ENCODE measurements at regions not wholly inside any gene's neighbourhood (a gene's known extent, or its start where the extent isn't known, plus 50 kb on each side); places are given as distances from the start of the nearest gene placed in this dataset.

DNA sequence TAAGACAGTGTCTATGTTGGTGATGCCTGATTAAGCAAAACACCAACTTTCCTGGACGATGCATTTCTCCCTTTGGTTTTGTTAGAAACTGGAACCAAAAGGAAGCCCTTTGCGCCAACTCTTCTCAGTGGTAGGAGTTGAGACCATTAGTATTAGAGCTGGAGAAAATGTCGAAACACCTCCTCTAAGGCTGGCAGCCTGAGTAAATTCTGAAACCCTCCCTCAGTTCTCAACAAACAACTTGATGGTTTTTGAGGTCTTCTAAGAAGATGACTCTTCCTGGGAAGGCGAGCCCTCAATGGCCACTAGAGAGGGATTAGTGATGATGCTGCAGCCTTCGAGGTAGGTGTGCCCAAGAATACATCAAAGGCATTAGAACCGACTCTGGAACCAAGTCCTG is 78.4 kb upstream of the CCN6 start:
- no peak overlapping the region for H4K91ac ChIP-seq (ENCODE audit: insufficient read length, low read depth, low read length)

More for the DNA sequence above, 78.4 kb upstream of the CCN6 start:
- TF ChIP-seq, protein P1, sequence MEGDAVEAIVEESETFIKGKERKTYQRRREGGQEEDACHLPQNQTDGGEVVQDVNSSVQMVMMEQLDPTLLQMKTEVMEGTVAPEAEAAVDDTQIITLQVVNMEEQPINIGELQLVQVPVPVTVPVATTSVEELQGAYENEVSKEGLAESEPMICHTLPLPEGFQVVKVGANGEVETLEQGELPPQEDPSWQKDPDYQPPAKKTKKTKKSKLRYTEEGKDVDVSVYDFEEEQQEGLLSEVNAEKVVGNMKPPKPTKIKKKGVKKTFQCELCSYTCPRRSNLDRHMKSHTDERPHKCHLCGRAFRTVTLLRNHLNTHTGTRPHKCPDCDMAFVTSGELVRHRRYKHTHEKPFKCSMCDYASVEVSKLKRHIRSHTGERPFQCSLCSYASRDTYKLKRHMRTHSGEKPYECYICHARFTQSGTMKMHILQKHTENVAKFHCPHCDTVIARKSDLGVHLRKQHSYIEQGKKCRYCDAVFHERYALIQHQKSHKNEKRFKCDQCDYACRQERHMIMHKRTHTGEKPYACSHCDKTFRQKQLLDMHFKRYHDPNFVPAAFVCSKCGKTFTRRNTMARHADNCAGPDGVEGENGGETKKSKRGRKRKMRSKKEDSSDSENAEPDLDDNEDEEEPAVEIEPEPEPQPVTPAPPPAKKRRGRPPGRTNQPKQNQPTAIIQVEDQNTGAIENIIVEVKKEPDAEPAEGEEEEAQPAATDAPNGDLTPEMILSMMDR (conservative IDR thresholded peaks at IDR 0.05), result no peak
- Histone ChIP-seq H4K8ac (replicated peaks; ENCODE audit: insufficient read length, low read depth, low read length) (no peak overlapping the region), H3K9me3 (ENCODE audit: control insufficient read depth, low read depth, low read length) (no peaks in the 10 kb centered on the region), H3K14ac (ENCODE audit: insufficient read depth, low read length) (no peak overlapping the region), H2BK5ac (ENCODE audit: insufficient read length, low read length) (no peak overlapping the region), H3K27me3 (ENCODE audit: insufficient read depth, low read length) (no peaks in the 10 kb centered on the region), H3K18ac (ENCODE audit: insufficient read length, low read depth, low read length) (no peak overlapping the region), H4K5ac (ENCODE audit: insufficient read length, low read depth, low read length) (no peak overlapping the region), H2BK12ac (ENCODE audit: insufficient read length, low read depth, low read length) (no peak overlapping the region), H3K56ac (ENCODE audit: insufficient read length, low read depth, low read length) (no peak overlapping the region), H3K4ac (ENCODE audit: low read depth, low read length) (no peak overlapping the region), H3K23me2 (ENCODE audit: insufficient read length, low read depth, low read length, poor library complexity, severe bottlenecking) (no peaks in the 10 kb centered on the region), H3K4me2 (ENCODE audit: insufficient read depth, insufficient read length, low read length) (no peak overlapping the region), H4K20me1 (ENCODE audit: control insufficient read depth, insufficient read depth, insufficient read length) (no peaks in the 10 kb centered on the region), H3K27ac (ENCODE audit: insufficient read length, low read depth, low read length) (no peak overlapping the region), H3T11ph (ENCODE audit: low read length) (no peak overlapping the region), H3K9ac (ENCODE audit: extremely low read depth, insufficient read length, low read length) (no peak overlapping the region), H2AFZ (ENCODE audit: low read length) (no peak overlapping the region), H2BK120ac (ENCODE audit: low read depth, low read length, poor library complexity, severe bottlenecking) (no peak overlapping the region), H2AK5ac (ENCODE audit: insufficient read length, low read length) (no peak overlapping the region), H3K23ac (ENCODE audit: insufficient read length, low read depth, low read length) (no peak overlapping the region), H2BK20ac (ENCODE audit: low read depth, low read length, poor library complexity, severe bottlenecking) (no peak overlapping the region), H3K79me1 (ENCODE audit: insufficient read depth, low read depth, low read length, poor library complexity, severe bottlenecking) (no peaks in the 10 kb centered on the region), H3K79me2 (ENCODE audit: insufficient read depth, low read length) (no peaks in the 10 kb centered on the region), H2BK15ac (ENCODE audit: low read depth, low read length) (no peak overlapping the region), H3K4me1 (ENCODE audit: insufficient read depth, low read length) (no peaks in the 10 kb centered on the region)
- Mint-ChIP-seq H3K4me3 (no peak overlapping the region), H3K27ac (no peak overlapping the region), H3K4me1 (peaks cover 6 to 10% of the 10 kb centered on the region in 2 experiments), H3K27me3 (ENCODE audit: low read depth) (peaks cover 14% of the 10 kb centered on the region), H3K9me3 (no peaks in the 10 kb centered on the region), H3K36me3 (ENCODE audit: insufficient read depth in 1 of 3, low read depth in 3 of 3) (no peaks in the 10 kb centered on the region)
- no peak for DNase-seq
- WGBS (ENCODE audit: extremely low coverage, insufficient read length, low lambda C conversion rate), result no CpG with 5 or more reads among the region's 6 CpGs

All from H9 (cell line).